H9 (cell line): ENCODE measurements at regions not wholly inside any gene's neighbourhood (a gene's known extent, or its start where the extent isn't known, plus 50 kb on each side); places are given as distances from the start of the nearest gene placed in this dataset.

Source experiments
- DNase-seq: peaks from one replicate; pipeline ENCODE4 v3.0.0-alpha.2; 2017
- H2AFZ ChIP-seq: one replicate; pipeline ENCODE4 v1.6.1; 2013; ENCODE audit warnings: mild to moderate bottlenecking, low read length, control low read depth, moderate library complexity
- H2AK5ac ChIP-seq: 2 replicates; pipeline ENCODE4 v1.6.1; 2013; ENCODE audit warnings: low read length, control low read depth, mixed read lengths; ENCODE audit not compliant: insufficient read length
- H2BK120ac ChIP-seq: one replicate; pipeline ENCODE4 v1.6.1; 2013; ENCODE audit warnings: low read depth, mild to moderate bottlenecking, low read length, control low read depth, inconsistent platforms; ENCODE audit not compliant: poor library complexity, severe bottlenecking
- H2BK12ac ChIP-seq: 2 replicates; pipeline ENCODE4 v1.6.1; 2013; ENCODE audit warnings: low read length, control low read depth, mixed read lengths, low read depth; ENCODE audit not compliant: insufficient read length
- H2BK15ac ChIP-seq: 2 replicates; pipeline ENCODE4 v1.6.1; 2013; ENCODE audit warnings: low read depth, low read length, control low read depth
- H2BK20ac ChIP-seq: one replicate; pipeline ENCODE4 v1.6.1; 2013; ENCODE audit warnings: low read depth, mild to moderate bottlenecking, low read length, control low read depth, inconsistent platforms; ENCODE audit not compliant: poor library complexity, severe bottlenecking
- H2BK5ac ChIP-seq: 2 replicates; pipeline ENCODE4 v1.6.1; 2013; ENCODE audit warnings: low read length, control low read depth, mixed read lengths; ENCODE audit not compliant: insufficient read length
- H3K14ac ChIP-seq: 2 replicates; pipeline ENCODE4 v1.6.1; 2013; ENCODE audit warnings: low read length, control low read depth; ENCODE audit not compliant: insufficient read depth
- H3K18ac ChIP-seq: 2 replicates; pipeline ENCODE4 v1.6.1; 2013; ENCODE audit warnings: low read depth, mild to moderate bottlenecking, mixed read lengths, low read length, control low read depth; ENCODE audit not compliant: insufficient read length
- H3K23ac ChIP-seq: 2 replicates; pipeline ENCODE4 v1.6.1; 2013; ENCODE audit warnings: low read length, control low read depth, mixed read lengths, low read depth; ENCODE audit not compliant: insufficient read length
- H3K23me2 ChIP-seq: 2 replicates; pipeline ENCODE4 v1.6.1; 2013; ENCODE audit warnings: low read depth, mild to moderate bottlenecking, mixed read lengths, low read length, control low read depth; ENCODE audit not compliant: insufficient read length, poor library complexity, severe bottlenecking
- H3K27ac ChIP-seq: 2 replicates; pipeline ENCODE4 v1.5.1; 2013; ENCODE audit warnings: low read length, control low read depth, mixed read lengths, low read depth; ENCODE audit not compliant: insufficient read length
- H3K27me3 ChIP-seq: 2 replicates; pipeline ENCODE4 v1.6.1; 2013; ENCODE audit warnings: low read length, control low read depth, inconsistent platforms; ENCODE audit not compliant: insufficient read depth
- H3K4ac ChIP-seq: 2 replicates; pipeline ENCODE4 v1.6.1; 2013; ENCODE audit warnings: low read depth, mild to moderate bottlenecking, control low read depth, inconsistent platforms, low read length, moderate library complexity
- H3K4me1 ChIP-seq: 2 replicates; pipeline ENCODE4 v1.6.1; 2013; ENCODE audit warnings: low read length, control low read depth, inconsistent platforms; ENCODE audit not compliant: insufficient read depth
- H3K4me2 ChIP-seq: 2 replicates; pipeline ENCODE4 v1.6.1; 2013; ENCODE audit warnings: low read length, control low read depth, mixed read lengths; ENCODE audit not compliant: insufficient read length, insufficient read depth
- H3K56ac ChIP-seq: 2 replicates; pipeline ENCODE4 v1.6.1; 2013; ENCODE audit warnings: low read depth, mild to moderate bottlenecking, mixed read lengths, low read length, control low read depth; ENCODE audit not compliant: insufficient read length
- H3K79me1 ChIP-seq: 2 replicates; pipeline ENCODE4 v1.6.1; 2013; ENCODE audit warnings: low read depth, mild to moderate bottlenecking, moderate library complexity, low read length, control low read depth, inconsistent platforms; ENCODE audit not compliant: insufficient read depth, poor library complexity, severe bottlenecking
- H3K79me2 ChIP-seq: 2 replicates; pipeline ENCODE4 v1.6.1; 2013; ENCODE audit warnings: low read length, control low read depth, inconsistent platforms; ENCODE audit not compliant: insufficient read depth
- H3K9ac ChIP-seq: 2 replicates; pipeline ENCODE4 v1.6.1; 2013; ENCODE audit warnings: low read length, control low read depth, mixed read lengths; ENCODE audit not compliant: insufficient read length; ENCODE audit errors: extremely low read depth
- H3K9me3 ChIP-seq: one replicate; pipeline ENCODE4 v1.6.1; 2013; ENCODE audit warnings: low read depth, low read length, inconsistent platforms; ENCODE audit not compliant: control insufficient read depth
- H3T11ph ChIP-seq: one replicate; pipeline ENCODE4 v1.6.1; 2013; ENCODE audit warnings: mild to moderate bottlenecking, low read length, control low read depth, inconsistent platforms
- H4K20me1 ChIP-seq: one replicate; pipeline ENCODE4 v1.6.1; 2013; ENCODE audit not compliant: control insufficient read depth, insufficient read length, insufficient read depth
- H4K5ac ChIP-seq: 2 replicates; pipeline ENCODE4 v1.6.1; 2013; ENCODE audit warnings: low read depth, mild to moderate bottlenecking, mixed read lengths, low read length, control low read depth; ENCODE audit not compliant: insufficient read length
- H4K8ac ChIP-seq: replicated peaks from 2 replicates; pipeline ENCODE4 v1.6.1; 2013; ENCODE audit warnings: low read length, control low read depth, mixed read lengths, low read depth; ENCODE audit not compliant: insufficient read length
- H4K91ac ChIP-seq: 2 replicates; pipeline ENCODE4 v1.6.1; 2013; ENCODE audit warnings: low read depth, mild to moderate bottlenecking, moderate library complexity, mixed read lengths, low read length, control low read depth; ENCODE audit not compliant: insufficient read length
- H3K27ac Mint-ChIP-seq, 3 experiments: 2 replicates in 2 of 3; 3 replicates in 1 of 3; pipeline ENCODE4 v1.8.0; 2020 to 2021; ENCODE audit warnings: mixed read lengths in 3 of 3, mild to moderate bottlenecking in 1 of 3, moderate library complexity in 1 of 3
- H3K27me3 Mint-ChIP-seq: 2 replicates; pipeline ENCODE4 v1.8.0; 2021; ENCODE audit warnings: low read depth, mild to moderate bottlenecking, moderate library complexity, mixed read lengths
- H3K36me3 Mint-ChIP-seq, 3 experiments: 2 replicates in 2 of 3; 3 replicates in 1 of 3; pipeline ENCODE4 v1.8.0; 2020 to 2021; ENCODE audit warnings: low read depth in 3 of 3, mixed read lengths in 3 of 3; ENCODE audit not compliant: insufficient read depth in 1 of 3
- H3K4me1 Mint-ChIP-seq, 2 experiments: 2 replicates each; pipeline ENCODE4 v1.8.0; 2020; ENCODE audit warnings: mixed read lengths in 2 of 2
- H3K4me3 Mint-ChIP-seq, 2 experiments: 2 replicates in 1 of 2; 3 replicates in 1 of 2; pipeline ENCODE4 v1.8.0; 2020 to 2021; ENCODE audit warnings: mild to moderate bottlenecking in 2 of 2, mixed read lengths in 2 of 2, moderate library complexity in 1 of 2
- H3K9me3 Mint-ChIP-seq, 2 experiments: 2 replicates in 1 of 2; 3 replicates in 1 of 2; pipeline ENCODE4 v1.8.0; 2020; ENCODE audit warnings: mild to moderate bottlenecking in 2 of 2, mixed read lengths in 2 of 2, moderate library complexity in 1 of 2
- CTCF ChIP-seq: fragments of 200-600 bp; sonication (generic); conservative IDR thresholded peaks from 3 replicates; pipeline ENCODE4 v1.8.0; 2021; ENCODE audit warnings: antibody characterized with exemption, mild to moderate bottlenecking

- H3K27ac Mint-ChIP-seq: no peak overlapping the region
- H2AK5ac ChIP-seq: no peak overlapping the region
- H4K8ac ChIP-seq: no peak overlapping the region
- no peak for DNase-seq
- no peak overlapping the region for H2BK120ac ChIP-seq
- no peaks in the 10 kb centered on the region for H3K79me2 ChIP-seq
- H3K23ac ChIP-seq: no peak overlapping the region
- peaks cover 21 to 22% of the 10 kb centered on the region in 2 experiments for H3K9me3 Mint-ChIP-seq
- no peaks in the 10 kb centered on the region for H3K23me2 ChIP-seq
- H2BK15ac ChIP-seq: no peak overlapping the region
- H3K18ac ChIP-seq: no peak overlapping the region
- no peaks in the 10 kb centered on the region for H3K4me1 ChIP-seq
- no peak overlapping the region for H2BK5ac ChIP-seq
- no peak overlapping the region for H4K5ac ChIP-seq
- no peak overlapping the region for H3K4me2 ChIP-seq
- no peak overlapping the region for H3T11ph ChIP-seq
- no peak overlapping the region for H2AFZ ChIP-seq
- no peaks in the 10 kb centered on the region for H3K79me1 ChIP-seq
- no peak overlapping the region for H3K14ac ChIP-seq
- no peak for TF ChIP-seq CTCF
- no peak overlapping the region for H3K4me3 Mint-ChIP-seq
- H3K56ac ChIP-seq: no peak overlapping the region
- no peak overlapping the region for H2BK20ac ChIP-seq
- no peak overlapping the region for H4K91ac ChIP-seq
- H3K27ac ChIP-seq: no peak overlapping the region
- H3K27me3 Mint-ChIP-seq: no peaks in the 10 kb centered on the region
- peaks cover 6 to 60% (median 44%) of the 10 kb centered on the region in 3 experiments for H3K36me3 Mint-ChIP-seq
- H3K4me1 Mint-ChIP-seq: no peaks in the 10 kb centered on the region
- H2BK12ac ChIP-seq: no peak overlapping the region
- H3K9ac ChIP-seq: no peak overlapping the region
- no peaks in the 10 kb centered on the region for H4K20me1 ChIP-seq
- no peak overlapping the region for H3K4ac ChIP-seq
- H3K27me3 ChIP-seq: no peaks in the 10 kb centered on the region
- H3K9me3 ChIP-seq: no peaks in the 10 kb centered on the region
These were observed 295.3 kb downstream of the SKIDA1 start for GRCh38 chr10:21230219-21230618.
